KMS-11 (cell line): ENCODE measurements at regions not wholly inside any gene's neighbourhood (a gene's known extent, or its start where the extent isn't known, plus 50 kb on each side); places are given as distances from the start of the nearest gene placed in this dataset.
"Not testable (repeated sequence)": the region's sequence is repeated elsewhere in the genome, so short reads cannot be mapped to it uniquely, and the experiment has no call there.

Source experiments
- H2AFZ ChIP-seq: fragments of 200-600 bp; sonication (generic); 2 replicates; pipeline ENCODE4 v1.6.1; 2016; ENCODE audit warnings: antibody characterized with exemption, mixed run types, low read depth
- H3K27ac ChIP-seq: fragments of 200-600 bp; sonication (generic); 2 replicates; pipeline ENCODE4 v1.6.1; 2016; ENCODE audit warnings: mild to moderate bottlenecking, mixed run types
- H3K27me3 ChIP-seq: fragments of 200-600 bp; sonication (generic); 2 replicates; pipeline ENCODE4 v1.6.1; 2017; ENCODE audit warnings: mild to moderate bottlenecking, low read depth, mixed run types, moderate library complexity; ENCODE audit not compliant: insufficient read depth
- H3K36me3 ChIP-seq: fragments of 200-600 bp; sonication (generic); 2 replicates; pipeline ENCODE4 v1.6.1; 2017; ENCODE audit warnings: mild to moderate bottlenecking, mixed run types; ENCODE audit not compliant: insufficient read depth
- H3K4me1 ChIP-seq: fragments of 200-600 bp; sonication (generic); 2 replicates; pipeline ENCODE4 v1.6.1; 2016; ENCODE audit warnings: mild to moderate bottlenecking, low read depth, mixed run types; ENCODE audit not compliant: poor library complexity, severe bottlenecking
- H3K4me2 ChIP-seq: fragments of 200-600 bp; sonication (generic); 2 replicates; pipeline ENCODE4 v1.7.0; 2016; ENCODE audit warnings: mild to moderate bottlenecking, mixed run types
- H3K4me3 ChIP-seq: fragments of 200-600 bp; sonication (generic); IDR thresholded peaks from 2 replicates; pipeline ENCODE4 v1.6.1; 2017; ENCODE audit warnings: low read depth, low read length, mixed read lengths; ENCODE audit not compliant: insufficient read depth
- H3K79me2 ChIP-seq: fragments of 200-600 bp; sonication (generic); 2 replicates; pipeline ENCODE4 v1.6.1; 2016; ENCODE audit warnings: low read depth, mixed run types; ENCODE audit not compliant: insufficient read depth
- H3K9ac ChIP-seq: fragments of 200-600 bp; sonication (generic); 2 replicates; pipeline ENCODE4 v1.6.1; 2016; ENCODE audit warnings: mild to moderate bottlenecking, mixed run types
- H4K20me1 ChIP-seq: fragments of 200-600 bp; sonication (generic); 2 replicates; pipeline ENCODE4 v1.6.1; 2016; ENCODE audit warnings: mild to moderate bottlenecking, mixed run types; ENCODE audit not compliant: insufficient read depth
- CTCF ChIP-seq: fragments of 200-600 bp; sonication (generic); conservative IDR thresholded peaks from 2 replicates; pipeline ENCODE4 v1.6.1; 2017; ENCODE audit warnings: low read depth, mild to moderate bottlenecking, antibody characterized with exemption, low read length, moderate library complexity, mixed read lengths

GRCh38 chr11:130560781-130561109 lies 112.3 kb downstream of the ADAMTS15 start:
- Histone ChIP-seq H3K9ac (no peak overlapping the region), H2AFZ (no peak overlapping the region), H3K4me3 (no peak overlapping the region), H3K4me2 (no peak overlapping the region), H3K27ac (no peak overlapping the region), H3K79me2 (no peaks in the 10 kb centered on the region), H3K27me3 (no peaks in the 10 kb centered on the region), H4K20me1 (no peaks in the 10 kb centered on the region), H3K36me3 (no peaks in the 10 kb centered on the region), H3K4me1 (no peaks in the 10 kb centered on the region)
- TF ChIP-seq CTCF = no peak

GRCh38 chr11:130561441-130561881 lies 113.0 kb downstream of the ADAMTS15 start:
- H3K27me3 ChIP-seq = no peaks in the 10 kb centered on the region
- no peaks in the 10 kb centered on the region for H3K79me2 ChIP-seq
- H2AFZ ChIP-seq = no peak overlapping the region
- no peak overlapping the region for H3K27ac ChIP-seq
- H3K9ac ChIP-seq = no peak overlapping the region
- H3K4me2 ChIP-seq = no peak overlapping the region
- H3K4me1 ChIP-seq = no peaks in the 10 kb centered on the region
- H4K20me1 ChIP-seq = no peaks in the 10 kb centered on the region
- H3K36me3 ChIP-seq = no peaks in the 10 kb centered on the region
- no peak for TF ChIP-seq CTCF
- H3K4me3 ChIP-seq = no peak overlapping the region

GRCh38 chr11:130562549-130562948 lies 114.1 kb downstream of the ADAMTS15 start:
- H3K9ac ChIP-seq = no peak overlapping the region

GRCh38 chr11:130566360-130566759 lies 117.9 kb downstream of the ADAMTS15 start:
- H3K4me2 ChIP-seq, H3K36me3 ChIP-seq, H3K27ac ChIP-seq, H3K9ac ChIP-seq, H3K4me3 ChIP-seq, H3K4me1 ChIP-seq, H2AFZ ChIP-seq, H4K20me1 ChIP-seq, H3K27me3 ChIP-seq, H3K79me2 ChIP-seq: not testable (repeated sequence)

More at GRCh38 chr11:130562549-130562948, 114.1 kb downstream of the ADAMTS15 start:
- H3K27ac ChIP-seq = no peak overlapping the region
- H4K20me1 ChIP-seq = no peaks in the 10 kb centered on the region
- no peaks in the 10 kb centered on the region for H3K36me3 ChIP-seq
- H3K4me2 ChIP-seq = no peak overlapping the region
- no peaks in the 10 kb centered on the region for H3K79me2 ChIP-seq
- H2AFZ ChIP-seq = no peak overlapping the region
- no peaks in the 10 kb centered on the region for H3K27me3 ChIP-seq
- H3K4me3 ChIP-seq = no peak overlapping the region
- no peaks in the 10 kb centered on the region for H3K4me1 ChIP-seq
- no peak for TF ChIP-seq CTCF

- no peak for TF ChIP-seq CTCF
- Histone ChIP-seq H2AFZ (no peak overlapping the region), H3K27ac (no peak overlapping the region), H3K9ac (no peak overlapping the region), H3K79me2 (no peaks in the 10 kb centered on the region), H3K36me3 (no peaks in the 10 kb centered on the region), H3K27me3 (no peaks in the 10 kb centered on the region), H3K4me3 (no peak overlapping the region), H4K20me1 (no peaks in the 10 kb centered on the region), H3K4me2 (no peak overlapping the region), H3K4me1 (no peaks in the 10 kb centered on the region)
Measured at GRCh38 chr11:130571519-130571918, 123.1 kb downstream of the ADAMTS15 start.
